ENCODE measurements at regions not wholly inside any gene's neighbourhood (a gene's known extent, or its start where the extent isn't known, plus 50 kb on each side); places are given as distances from the start of the nearest gene placed in this dataset.

DNA sequence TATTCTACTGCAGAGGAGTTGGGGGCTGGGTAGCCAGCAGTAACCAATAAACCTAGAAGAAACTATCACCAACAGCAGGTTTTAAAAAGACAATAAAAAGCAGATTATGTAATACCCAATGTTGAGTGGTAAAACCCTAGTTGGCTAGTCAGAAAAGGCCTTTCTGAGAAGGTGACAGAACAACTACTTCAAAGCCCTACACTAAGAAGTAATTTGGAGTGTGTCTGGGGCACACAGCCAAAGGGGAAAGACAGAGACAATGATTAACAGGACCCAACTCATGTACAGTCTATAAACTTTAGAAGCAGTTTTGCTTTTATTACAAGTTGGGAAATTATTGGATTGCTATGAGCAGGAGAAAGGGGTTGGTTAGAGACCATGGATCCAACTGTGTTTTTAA lies 77.2 kb upstream of the TMEM106B start:
- no peak for DNase-seq

DNA sequence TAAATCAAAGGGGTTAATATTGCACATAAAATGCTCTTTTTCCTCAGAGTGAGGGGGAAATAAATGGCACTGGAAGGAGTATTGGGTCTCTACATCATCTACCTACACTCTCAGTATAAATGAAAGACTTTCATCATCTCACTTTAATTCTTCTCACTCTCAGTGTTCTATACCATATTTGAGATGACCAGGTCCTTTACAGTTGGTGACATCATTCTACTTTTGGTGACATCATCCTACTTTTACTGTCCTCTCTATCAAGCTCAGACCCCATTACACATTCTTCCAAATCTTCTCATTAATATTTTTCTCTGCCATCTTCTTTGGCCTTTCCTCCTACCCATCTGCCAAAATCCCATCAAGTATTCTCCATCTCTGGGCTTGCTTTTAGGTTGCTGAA lies 74.6 kb upstream of the TMEM106B start:
- DNase-seq, result no peak

DNA sequence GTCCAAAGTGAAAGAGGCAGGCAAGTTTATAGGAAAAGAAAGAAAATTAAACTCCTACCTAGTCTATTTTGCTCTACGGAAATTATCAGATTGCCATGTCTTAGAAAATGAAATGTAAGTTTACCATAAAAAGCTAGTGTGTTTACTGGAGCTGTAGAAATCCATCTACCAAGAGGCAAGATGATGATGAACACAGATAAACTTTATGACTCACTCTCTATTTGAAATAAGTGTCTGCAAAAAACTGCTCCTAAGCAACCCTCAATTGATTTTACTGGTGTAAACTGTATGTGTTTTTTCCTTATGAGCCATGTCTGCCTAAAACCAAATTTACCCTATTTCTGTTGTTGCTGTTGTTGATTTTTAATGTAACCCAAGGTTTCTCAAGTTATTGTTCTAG lies 73.8 kb upstream of the TMEM106B start:
- DNase-seq, result no peak

DNA sequence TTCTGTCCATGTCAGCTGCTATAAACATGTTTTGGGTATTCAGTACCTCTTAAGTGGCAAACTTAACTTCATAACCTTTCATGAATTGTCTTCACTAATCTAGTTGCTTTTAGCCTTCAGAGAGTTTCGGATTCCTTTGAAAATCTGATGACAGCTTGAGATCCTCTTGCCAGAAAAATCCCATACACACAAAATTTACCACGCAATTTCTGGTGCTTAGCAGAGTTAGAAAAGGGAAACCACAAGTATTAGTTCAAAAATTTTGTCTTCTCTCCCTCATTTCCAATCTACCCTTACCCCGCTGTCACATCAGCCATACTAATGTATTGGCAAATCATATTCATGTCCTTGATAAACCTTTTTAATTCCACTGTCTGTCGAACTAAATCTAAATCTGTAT lies 72.7 kb upstream of the TMEM106B start:
- no peak for DNase-seq

DNA sequence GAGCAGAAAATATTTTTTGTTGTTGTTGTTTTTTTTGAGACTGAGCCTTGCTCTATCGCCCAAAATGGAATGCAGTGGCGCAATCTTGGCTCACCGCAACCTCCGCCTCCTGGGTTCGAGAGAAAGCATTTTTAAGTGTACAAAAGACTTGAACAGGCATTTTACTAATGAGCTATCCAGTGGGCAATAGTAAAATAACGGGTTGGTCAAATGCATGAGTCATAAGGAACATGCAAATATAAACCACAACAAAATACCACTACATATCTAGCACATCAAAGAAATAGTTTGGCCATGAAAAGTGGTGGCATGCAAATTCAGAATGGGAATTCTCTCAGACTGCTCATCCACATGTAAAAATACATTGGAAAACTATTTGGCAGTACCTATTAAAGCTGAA lies 71.7 kb upstream of the TMEM106B start:
- DNase-seq, result no peak

DNA sequence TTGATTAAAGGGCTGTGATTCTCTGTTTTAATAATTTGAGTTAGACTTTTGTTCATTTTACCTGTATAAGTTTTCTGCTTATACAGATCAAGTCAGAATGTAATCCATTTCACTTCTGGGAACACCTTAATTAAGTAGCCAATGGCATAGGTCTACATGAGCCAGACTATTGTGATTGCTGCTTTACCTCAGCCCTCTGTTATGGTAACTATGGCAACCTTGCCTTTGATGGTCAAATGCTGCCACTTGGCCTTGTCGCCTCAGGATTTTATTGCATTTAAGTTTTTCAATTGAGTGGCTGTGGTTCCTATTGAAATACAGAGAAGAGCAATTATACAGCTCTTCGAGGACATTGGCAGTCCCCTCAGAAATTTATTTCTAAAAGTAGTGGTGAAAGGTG lies 64.3 kb upstream of the TMEM106B start:
- DNase-seq, result no peak

DNA sequence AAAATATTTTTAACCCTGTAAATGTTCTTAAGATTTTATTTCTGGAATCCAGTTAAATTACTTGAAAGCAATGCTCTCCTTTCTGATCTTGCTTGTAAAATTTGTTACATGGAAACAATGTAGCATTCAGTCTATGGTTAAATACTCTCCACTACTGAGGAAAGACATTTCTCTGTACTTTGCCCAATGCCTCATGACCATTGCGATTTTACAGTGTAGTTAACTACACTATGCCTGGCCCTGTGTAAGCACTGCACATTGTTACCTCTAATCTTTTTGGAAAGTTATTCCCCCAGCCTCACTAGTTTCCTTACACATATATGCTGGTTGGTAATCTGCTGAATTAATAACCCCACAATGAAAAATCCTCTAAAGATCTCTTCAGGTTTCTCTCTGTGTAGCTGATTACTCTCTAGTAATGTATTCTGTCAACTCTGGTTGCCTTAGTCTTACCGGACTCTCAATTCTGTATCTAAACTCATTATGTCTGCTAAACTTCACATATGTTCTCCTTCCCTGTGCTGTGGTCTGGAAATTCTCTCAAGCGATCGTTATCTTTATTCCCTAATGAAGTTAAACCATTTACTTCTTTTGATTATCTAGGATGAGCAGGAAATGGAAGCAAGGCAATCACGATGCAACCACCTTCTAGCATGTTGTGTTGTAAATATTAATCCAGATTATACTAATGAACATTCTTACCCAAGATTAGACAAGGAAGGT lies 58.7 kb upstream of the TMEM106B start:
- DNase-seq, result no peak

DNA sequence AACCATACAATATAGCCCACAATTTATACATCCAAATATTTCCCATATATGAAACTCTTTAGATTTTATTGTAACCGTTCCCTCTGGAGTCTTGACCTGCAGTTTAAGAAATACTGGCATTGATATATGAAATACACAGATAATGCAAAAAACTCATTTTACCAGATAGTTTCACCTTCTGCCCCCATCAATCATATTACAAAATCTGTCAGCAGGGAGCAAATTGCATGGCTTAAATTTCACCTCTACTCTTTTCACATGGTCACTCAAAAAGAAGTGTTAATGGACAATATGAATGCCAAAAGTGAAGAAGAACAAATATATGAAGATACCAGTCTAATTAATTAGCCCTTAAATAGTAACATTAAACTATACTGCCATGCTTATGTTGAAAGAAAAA lies 57.0 kb upstream of the TMEM106B start:
- DNase-seq, result no peak

DNA sequence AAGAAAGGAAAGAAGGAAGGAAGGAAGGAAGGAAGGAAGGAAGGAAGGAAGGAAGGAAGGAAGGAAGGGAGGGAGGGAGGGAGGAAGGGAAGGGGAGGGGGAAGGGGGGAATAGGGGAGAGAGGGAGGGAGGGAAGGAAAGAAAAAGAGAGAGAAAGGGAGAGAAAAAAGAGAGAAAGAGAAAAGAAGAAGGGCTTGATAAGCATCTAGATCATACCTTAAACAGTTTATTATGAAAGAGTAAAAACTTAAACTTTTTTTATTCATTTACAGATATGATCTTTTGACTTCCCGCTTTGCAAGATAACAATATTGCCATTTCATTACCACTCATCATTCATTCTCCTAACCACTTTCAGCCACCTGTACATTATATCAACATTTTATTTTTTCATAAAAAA lies 53.6 kb upstream of the TMEM106B start:
- DNase-seq, result no peak

DNA sequence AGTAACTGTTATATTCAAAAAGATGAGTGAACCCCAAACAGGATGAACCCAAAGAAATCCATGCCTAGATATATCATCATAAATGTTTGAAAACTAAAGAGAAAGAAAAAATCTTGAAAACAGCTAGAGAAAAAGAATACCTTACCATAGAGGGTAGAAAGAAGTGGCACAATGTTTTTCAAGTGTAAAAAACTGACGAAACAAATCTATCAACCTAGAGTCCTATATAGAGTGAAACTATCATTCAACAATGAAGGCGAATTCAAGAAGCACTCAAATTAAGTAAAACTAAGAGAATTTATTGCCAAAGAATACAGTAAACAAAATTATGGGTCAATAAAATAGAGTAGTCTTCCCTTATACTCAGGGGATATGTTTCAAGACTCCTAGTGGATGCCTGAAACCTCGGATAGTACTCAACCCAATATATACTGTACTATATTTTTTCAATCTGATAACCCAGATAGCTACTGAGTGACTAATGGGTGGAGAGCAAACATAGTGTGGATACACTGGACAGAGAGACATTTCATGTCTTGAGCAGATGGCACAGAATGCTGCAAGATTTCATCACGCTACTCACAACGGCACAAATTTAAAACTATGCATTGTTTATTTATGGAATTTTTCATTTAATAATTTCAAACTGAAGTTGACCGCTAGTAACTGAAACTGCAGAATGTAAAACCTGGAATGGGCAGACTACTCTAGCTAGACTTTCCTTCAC lies 52.6 kb upstream of the TMEM106B start:
- DNase-seq, result no peak

DNA sequence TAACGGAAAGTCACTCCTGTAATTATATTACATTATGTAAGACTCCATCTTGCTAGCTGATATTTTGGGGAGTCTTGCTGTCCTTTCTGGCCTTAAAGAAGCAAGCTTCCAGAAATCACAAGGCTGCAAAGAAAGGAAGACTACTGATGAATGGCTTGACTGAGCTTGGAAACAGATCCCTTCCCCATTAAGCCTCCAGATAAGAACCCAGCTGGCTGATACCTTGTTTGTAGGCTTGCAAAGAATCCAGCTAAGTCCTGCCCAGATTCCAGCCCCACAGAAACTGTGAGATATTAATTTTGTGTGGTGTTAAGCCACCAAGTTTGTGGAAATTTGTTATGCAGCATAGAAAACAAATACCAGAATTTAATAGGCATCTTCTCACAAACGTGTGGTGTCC lies 49.9 kb upstream of the TMEM106B start:
- no peak for DNase-seq

Measured in SIG-M5 (cell line).